ENCODE measurements at regions not wholly inside any gene's neighbourhood (a gene's known extent, or its start where the extent isn't known, plus 50 kb on each side); places are given as distances from the start of the nearest gene placed in this dataset.

DNA sequence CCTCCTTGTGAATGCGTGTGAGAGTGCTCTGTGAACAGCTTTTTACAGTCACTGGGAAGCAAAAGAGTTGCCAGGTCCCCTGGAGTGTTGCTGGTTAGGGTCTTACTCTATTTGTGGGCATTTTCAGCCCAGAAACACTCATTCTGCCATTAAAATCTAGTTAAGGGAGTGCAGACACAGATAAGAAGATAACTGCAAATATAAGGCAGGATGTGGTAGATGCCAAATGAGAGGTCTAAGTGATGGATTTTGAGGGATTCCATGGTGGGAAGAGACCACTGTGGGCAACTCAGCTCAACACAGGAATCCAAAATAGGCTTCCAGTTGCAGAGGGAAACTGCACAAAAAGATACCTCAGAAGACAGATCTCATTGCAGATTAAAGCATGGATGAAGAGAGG is 54.5 kb upstream of the KL start:
- Histone ChIP-seq H3K36me3 (ENCODE audit: control insufficient read depth, insufficient read depth, low read length) (no peaks in the 10 kb centered on the region), H3K4me1 (ENCODE audit: control insufficient read depth, insufficient read depth, low read length) (no peaks in the 10 kb centered on the region), H3K4me3 (ENCODE audit: low read depth in 2 of 2, low read length in 2 of 2) (no peak overlapping the region), H3K27me3 (ENCODE audit: control insufficient read depth, insufficient read depth, low read length) (no peaks in the 10 kb centered on the region), H3K9me3 (ENCODE audit: control insufficient read depth, insufficient read depth, low read depth, low read length) (no peaks in the 10 kb centered on the region), H3K27ac (ENCODE audit: low read length) (no peak overlapping the region)
- TF ChIP-seq, protein P1, sequence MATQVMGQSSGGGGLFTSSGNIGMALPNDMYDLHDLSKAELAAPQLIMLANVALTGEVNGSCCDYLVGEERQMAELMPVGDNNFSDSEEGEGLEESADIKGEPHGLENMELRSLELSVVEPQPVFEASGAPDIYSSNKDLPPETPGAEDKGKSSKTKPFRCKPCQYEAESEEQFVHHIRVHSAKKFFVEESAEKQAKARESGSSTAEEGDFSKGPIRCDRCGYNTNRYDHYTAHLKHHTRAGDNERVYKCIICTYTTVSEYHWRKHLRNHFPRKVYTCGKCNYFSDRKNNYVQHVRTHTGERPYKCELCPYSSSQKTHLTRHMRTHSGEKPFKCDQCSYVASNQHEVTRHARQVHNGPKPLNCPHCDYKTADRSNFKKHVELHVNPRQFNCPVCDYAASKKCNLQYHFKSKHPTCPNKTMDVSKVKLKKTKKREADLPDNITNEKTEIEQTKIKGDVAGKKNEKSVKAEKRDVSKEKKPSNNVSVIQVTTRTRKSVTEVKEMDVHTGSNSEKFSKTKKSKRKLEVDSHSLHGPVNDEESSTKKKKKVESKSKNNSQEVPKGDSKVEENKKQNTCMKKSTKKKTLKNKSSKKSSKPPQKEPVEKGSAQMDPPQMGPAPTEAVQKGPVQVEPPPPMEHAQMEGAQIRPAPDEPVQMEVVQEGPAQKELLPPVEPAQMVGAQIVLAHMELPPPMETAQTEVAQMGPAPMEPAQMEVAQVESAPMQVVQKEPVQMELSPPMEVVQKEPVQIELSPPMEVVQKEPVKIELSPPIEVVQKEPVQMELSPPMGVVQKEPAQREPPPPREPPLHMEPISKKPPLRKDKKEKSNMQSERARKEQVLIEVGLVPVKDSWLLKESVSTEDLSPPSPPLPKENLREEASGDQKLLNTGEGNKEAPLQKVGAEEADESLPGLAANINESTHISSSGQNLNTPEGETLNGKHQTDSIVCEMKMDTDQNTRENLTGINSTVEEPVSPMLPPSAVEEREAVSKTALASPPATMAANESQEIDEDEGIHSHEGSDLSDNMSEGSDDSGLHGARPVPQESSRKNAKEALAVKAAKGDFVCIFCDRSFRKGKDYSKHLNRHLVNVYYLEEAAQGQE (IDR thresholded peaks at IDR 0.05; ENCODE audit: insufficient read depth in 1 of 2, low read depth in 2 of 2, low read length in 1 of 2): no peak
- TF ChIP-seq POLR2AphosphoS5 (IDR thresholded peaks at IDR 0.05; ENCODE audit: low read depth, low read length) (no peak), TCF7L2 (IDR thresholded peaks at IDR 0.05; ENCODE audit: low read depth, low read length) (no peak), SIN3A (IDR thresholded peaks at IDR 0.05; ENCODE audit: borderline replicate concordance, insufficient read depth, low read depth, low read length) (no peak)
- TF ChIP-seq, protein P2, sequence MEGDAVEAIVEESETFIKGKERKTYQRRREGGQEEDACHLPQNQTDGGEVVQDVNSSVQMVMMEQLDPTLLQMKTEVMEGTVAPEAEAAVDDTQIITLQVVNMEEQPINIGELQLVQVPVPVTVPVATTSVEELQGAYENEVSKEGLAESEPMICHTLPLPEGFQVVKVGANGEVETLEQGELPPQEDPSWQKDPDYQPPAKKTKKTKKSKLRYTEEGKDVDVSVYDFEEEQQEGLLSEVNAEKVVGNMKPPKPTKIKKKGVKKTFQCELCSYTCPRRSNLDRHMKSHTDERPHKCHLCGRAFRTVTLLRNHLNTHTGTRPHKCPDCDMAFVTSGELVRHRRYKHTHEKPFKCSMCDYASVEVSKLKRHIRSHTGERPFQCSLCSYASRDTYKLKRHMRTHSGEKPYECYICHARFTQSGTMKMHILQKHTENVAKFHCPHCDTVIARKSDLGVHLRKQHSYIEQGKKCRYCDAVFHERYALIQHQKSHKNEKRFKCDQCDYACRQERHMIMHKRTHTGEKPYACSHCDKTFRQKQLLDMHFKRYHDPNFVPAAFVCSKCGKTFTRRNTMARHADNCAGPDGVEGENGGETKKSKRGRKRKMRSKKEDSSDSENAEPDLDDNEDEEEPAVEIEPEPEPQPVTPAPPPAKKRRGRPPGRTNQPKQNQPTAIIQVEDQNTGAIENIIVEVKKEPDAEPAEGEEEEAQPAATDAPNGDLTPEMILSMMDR (IDR thresholded peaks at IDR 0.05): no peak
- POLR2A ChIA-PET: no interaction called here
- no TSS peak for BruUV-seq (replicated peaks)
- in situ Hi-C loops (cut with HindIII; ENCODE audit: low pct_unique_long_range_greater_than_20kb, low sequenced_read_pairs): no loop called here
- ATAC-seq: no peak
- CTCF ChIA-PET: no interaction called here
- intact Hi-C loops (cut with micrococcal nuclease; ENCODE audit: unreplicated experiment): no loop called here
- no peak for DNase-seq (ENCODE audit: low read depth, low spot score)

DNA sequence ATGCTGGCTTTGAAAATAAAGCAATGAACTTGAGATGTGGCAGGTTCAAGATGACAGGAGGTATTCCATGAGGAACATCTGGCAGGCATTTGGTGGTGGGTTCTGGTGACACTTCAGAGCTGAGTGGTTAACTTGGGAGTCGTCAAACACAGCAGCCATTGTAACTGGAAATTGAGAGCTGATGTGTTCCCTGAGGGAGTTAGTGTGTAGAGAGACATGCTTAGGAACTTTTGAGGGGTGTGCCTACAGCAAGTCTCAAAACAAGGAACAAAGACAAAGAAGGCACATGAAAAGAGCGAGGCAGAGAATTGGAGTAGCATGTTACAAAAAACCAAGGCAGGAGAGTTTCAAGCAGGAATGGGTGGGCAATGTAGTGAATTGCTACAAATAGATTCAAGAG is 53.9 kb upstream of the KL start:
- H3K4me1 ChIP-seq (ENCODE audit: control insufficient read depth, insufficient read depth, low read length): no peaks in the 10 kb centered on the region
- intact Hi-C loops (cut with micrococcal nuclease; ENCODE audit: unreplicated experiment) (no loop called here), in situ Hi-C loops (cut with HindIII; ENCODE audit: low pct_unique_long_range_greater_than_20kb, low sequenced_read_pairs) (no loop called here)
- H3K36me3 ChIP-seq (ENCODE audit: control insufficient read depth, insufficient read depth, low read length): no peaks in the 10 kb centered on the region
- no peaks in the 10 kb centered on the region for H3K27me3 ChIP-seq (ENCODE audit: control insufficient read depth, insufficient read depth, low read length)
- no peak overlapping the region for H3K4me3 ChIP-seq (ENCODE audit: low read depth in 2 of 2, low read length in 2 of 2)
- CTCF ChIA-PET: interaction anchor here (0.6 kb wide), 1 partner anchor 102 kb away, joined by 9 read pairs; no protein-coding TSS in a partner anchor
- DNase-seq (ENCODE audit: low read depth, low spot score): no peak
- ATAC-seq: no peak
- no peaks in the 10 kb centered on the region for H3K9me3 ChIP-seq (ENCODE audit: control insufficient read depth, insufficient read depth, low read depth, low read length)
- POLR2A ChIA-PET: no interaction called here
- TF ChIP-seq, protein P1 (IDR thresholded peaks at IDR 0.05; ENCODE audit: insufficient read depth in 1 of 2, low read depth in 2 of 2, low read length in 1 of 2): no peak
- TF ChIP-seq, protein P2 (IDR thresholded peaks at IDR 0.05): no peak
- TF ChIP-seq SIN3A (IDR thresholded peaks at IDR 0.05; ENCODE audit: borderline replicate concordance, insufficient read depth, low read depth, low read length) (no peak), TCF7L2 (IDR thresholded peaks at IDR 0.05; ENCODE audit: low read depth, low read length) (no peak), POLR2AphosphoS5 (IDR thresholded peaks at IDR 0.05; ENCODE audit: low read depth, low read length) (no peak)
- no TSS peak for BruUV-seq (replicated peaks)
- no peak overlapping the region for H3K27ac ChIP-seq (ENCODE audit: low read length)

Measured in Panc1 (cell line).